Hematopoietic multipotent progenitor cell treated with erythropoietin and hydrocortisone succinate and interleukin-3 and kit ligand, for 4 days (in vitro differentiated cells): ENCODE measurements at regions not wholly inside any gene's neighbourhood (a gene's known extent, or its start where the extent isn't known, plus 50 kb on each side); places are given as distances from the start of the nearest gene placed in this dataset.
"Not testable (repeated sequence)": the region's sequence is repeated elsewhere in the genome, so short reads cannot be mapped to it uniquely, and the experiment has no call there.

Source experiments
- DNase-seq: peaks from one replicate; pipeline ENCODE4 v3.0.0-alpha.2; 2015

DNA sequence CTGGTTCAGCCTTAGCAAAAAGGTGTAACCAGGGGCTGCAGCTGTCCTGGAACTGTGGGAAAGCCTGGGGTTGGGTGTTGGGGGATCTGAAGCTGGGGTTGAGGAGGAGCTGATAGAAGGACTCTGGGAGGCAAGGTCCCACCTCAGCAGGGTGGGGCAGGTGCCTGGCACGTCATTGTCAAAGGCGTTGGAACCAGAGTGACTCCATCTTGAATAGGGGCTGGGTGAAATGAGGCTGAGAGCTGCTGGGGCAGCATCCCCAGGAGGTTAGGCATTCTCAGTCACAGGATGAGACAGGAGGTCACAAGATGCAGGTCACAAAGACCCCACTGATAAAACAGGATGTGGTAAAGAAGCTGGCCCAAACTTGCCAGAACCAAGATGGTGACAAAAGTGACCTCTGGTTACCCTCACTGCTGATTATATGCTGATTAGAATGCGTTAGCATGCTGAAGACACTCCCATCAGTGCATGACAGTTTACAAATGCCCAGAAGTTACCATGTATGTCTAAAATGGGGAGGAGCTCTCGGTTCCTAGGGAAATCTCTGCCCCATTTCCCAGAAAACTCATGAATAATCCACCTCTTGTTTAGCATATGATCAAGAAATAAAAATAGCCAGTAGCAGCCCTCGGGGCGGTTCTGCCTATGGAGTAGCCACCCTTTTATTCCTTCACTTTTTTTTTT, 85.4 kb downstream of the IER5 start:
- DNase-seq: no peak

DNA sequence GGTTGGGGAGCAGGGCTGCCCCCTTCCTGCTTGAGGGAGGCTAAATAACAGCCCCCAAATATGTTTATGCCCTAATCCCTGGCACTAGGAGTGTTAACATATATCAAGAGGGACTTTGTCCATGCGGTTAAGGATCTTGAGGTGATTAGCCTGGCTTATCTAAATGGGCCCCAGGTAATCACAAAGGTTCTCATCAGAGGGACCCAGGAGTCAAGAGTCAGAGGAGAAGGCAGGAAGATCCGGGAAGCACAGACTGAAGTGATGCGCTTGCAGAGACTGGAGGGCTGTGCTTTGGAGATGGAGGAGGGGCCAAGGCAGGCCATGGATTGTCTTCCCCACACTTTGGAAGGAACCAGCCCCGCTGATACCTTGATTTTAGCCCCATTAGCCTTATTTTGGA, 86.4 kb downstream of the IER5 start:
- DNase-seq: no peak

DNA sequence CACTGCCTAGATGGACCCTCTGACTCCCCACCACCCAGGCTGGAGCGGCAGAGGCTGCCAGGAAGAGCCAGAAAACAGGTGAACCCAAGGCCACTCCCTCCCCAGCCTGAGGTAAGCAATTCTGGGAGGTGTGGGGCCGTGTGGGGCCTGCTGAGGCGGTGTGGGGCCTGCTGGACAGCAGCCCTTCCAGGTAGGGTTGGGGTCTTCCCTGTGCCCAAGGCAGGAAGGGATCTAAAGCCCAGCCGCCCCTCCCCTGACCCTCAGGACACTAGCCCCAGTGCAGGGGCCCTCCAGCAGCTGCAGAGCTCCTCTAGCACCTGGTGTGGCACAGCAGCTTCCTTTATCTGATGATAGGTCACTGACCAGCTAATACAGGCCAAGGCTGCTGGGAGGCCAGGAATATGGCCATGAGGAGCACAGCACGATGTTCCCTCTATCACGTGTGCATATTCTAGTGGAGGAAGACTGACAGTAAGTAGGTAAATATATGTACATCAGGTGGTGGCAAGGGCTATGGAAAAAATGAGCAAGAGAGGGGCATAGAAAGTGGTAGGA, 86.9 kb downstream of the IER5 start:
- no peak for DNase-seq

DNA sequence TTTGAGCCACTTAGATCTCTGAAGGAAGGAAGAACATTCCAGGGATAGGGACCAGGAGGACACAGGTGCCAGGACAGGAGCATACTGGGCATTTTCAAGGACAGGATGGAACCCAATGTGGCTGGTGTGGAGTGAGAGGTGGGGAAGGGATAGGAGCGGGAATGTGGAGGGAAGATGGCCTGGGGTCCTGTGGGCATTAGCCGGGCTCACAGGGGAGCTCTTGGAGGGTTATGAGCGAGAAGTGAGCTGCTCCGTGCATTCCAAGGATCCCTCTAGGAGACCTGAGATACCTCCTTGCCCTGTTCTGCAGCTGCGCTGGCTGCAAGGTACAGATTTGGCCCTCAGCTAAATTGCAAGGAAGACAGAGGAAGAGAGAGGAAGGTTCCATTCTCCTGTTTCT, 87.5 kb downstream of the IER5 start:
- no peak for DNase-seq

DNA sequence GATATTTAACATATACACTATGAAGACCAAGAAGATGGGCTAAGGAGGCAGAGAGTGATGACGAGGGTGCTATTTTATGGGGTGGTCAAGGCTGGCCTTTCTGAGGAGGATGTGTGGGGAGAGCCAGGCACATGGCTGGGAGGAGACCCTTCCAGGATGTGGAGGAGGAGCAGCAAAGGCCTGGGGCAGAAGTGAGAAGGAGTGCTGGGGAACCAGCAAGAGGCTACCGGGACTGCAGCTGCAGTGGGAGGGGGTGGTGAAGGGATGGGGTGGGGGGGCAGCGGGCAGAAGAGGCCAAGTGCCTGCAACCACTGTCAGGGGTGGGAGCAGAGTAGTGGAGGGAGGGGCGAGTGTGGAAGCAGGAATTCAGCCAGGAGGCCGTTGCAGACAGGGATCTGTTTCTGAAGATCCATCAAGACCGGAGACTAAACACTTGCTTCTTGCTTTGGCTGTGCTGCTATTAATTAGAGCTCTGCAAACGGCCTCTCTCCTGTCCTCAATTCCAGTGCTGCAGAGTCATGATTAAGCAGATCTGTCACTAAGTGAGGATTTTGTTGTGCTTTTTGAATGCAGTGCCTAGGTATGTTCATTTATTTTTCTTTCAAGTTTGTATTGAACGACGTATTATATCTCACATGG, 89.9 kb downstream of the IER5 start:
- no peak for DNase-seq

DNA sequence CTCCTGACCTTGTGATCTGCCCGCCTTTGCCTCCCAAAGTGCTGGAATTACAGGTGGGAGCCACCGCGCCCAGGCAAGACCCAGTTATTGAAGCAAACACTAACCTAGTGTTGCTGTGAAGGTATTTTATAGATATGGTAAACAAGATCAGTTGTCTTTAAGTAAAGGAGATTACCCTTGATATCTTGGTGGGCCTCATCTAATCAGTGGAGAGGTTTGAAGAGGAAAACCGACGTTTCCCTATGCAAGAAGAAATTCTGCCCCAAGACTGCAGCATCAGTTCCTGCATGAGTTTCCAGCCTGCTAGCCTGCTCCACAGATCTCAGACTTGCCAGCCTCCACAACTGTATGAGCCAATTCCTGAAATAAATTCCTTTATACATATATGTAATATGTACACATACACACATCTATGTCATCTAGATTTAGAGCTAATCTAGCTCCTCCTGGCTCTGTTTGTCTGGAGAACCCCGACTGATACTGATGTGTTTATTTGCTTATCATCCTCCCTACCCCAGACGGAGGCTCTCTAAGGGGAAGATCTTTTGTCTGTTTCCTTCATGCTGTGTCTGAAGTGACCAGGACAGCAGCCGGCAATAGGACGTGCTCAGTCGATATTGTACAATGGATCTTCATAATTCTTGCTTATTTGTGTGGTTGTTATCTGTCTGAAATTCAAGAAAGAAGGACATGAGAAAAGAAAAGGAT, 90.9 kb downstream of the IER5 start:
- no peak for DNase-seq

DNA sequence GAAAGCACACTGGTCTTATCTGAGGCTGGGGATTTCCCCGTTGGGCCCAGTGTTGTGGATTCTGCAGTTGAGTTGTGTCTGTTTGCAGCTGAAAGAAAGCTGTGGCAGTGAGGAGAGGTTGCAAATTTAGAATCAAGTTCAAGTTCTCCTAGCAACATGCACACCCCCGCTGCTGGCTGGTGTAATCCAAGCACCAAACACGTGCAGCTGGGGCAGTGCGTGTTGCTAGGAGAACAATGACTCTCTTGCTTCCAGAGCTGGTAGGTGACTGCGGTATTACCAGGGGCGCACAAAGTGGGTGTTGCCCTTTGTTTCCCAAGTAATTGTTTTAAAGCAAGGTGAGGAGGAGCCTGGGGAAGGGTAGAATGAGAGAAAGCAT, 91.5 kb downstream of the IER5 start:
- peak; percentile 34 for DNase-seq

DNA sequence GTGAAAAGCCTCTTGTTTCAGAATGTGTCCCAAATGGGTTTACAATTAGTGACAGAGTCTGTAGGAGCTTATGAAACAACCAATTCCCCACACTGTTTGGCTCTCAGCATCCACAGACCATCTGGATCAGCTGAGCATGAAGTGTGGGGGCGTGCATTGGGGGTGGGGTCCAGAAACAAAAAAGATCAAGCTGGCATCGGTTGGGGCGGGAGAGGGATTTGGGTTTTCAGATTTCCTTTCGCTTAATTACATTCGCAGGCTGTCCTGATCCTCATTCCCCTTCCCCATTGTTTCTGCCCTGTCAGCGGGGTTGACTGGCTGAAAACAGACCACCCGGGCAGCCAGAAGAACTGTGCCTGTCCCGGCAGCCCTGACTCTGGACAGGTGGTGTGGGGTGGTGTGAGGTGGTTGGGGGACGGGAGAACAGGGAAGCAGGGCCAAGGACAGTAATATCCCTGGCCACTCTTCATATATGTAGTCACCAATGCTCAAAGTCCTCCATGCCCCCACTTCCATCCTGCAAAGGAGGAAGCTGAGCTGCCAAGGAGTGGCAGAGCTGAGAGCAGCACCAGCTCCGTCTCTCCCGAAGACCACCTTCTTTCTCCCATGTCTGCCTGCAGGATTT, 92.0 kb downstream of the IER5 start:
- DNase-seq: no peak

DNA sequence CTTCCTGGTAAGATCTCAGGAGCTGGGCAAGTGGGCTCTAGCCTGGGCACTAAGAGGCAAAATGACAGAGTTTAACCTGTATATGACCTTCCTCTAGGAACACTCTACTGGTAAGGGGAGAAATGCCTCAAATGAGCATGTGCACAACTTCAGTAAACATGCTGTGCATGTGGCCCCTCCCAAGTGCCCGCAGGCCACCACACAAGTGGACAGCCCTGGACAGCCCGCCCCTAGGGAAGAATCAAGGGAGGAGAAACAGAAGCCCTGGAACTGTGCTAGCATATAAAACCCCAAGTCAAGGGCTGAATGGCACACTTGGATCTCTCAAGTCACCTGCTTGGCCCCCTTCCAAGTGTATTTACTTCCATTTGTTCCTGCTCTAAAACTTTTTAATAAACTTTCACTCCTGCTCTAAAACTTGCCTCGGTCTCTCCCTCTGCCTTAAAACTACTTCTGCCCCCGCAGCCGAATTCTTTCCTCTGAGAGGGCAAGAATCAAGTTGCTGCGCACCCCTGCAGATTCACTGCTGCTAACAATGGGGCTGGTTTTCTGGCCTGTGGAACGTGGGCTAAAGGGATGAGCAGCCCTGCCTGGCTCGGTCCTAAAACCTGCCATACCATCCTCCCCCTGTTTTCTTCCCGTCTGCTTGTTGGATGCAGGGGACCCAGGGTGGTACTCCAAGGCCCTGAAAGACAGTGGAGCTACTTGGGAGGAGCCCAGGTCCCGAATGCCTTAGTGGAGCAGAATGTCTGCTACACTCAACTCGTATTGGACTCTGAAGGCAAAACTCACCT, 93.5 kb downstream of the IER5 start:
- DNase-seq: no peak

DNA sequence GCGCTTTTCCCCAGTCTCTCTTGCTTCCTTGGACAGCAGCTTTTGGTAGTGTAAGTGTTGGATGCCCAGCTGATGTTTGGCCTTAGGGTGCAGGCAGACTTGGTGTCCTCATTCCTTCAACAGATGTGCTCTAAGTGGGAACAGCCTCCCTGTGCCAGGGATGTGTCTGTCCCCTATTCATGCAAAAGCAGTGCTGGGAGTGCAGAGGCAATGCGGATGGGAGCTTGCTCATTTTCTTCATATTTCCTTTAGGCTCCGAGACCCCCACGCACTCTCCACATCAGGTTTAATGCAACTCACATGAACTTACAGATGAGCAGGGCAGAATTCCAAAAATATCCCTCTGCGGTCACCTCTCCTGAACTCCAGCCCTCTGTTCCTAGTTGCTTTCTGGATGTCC, 96.1 kb downstream of the IER5 start:
- no peak for DNase-seq

DNA sequence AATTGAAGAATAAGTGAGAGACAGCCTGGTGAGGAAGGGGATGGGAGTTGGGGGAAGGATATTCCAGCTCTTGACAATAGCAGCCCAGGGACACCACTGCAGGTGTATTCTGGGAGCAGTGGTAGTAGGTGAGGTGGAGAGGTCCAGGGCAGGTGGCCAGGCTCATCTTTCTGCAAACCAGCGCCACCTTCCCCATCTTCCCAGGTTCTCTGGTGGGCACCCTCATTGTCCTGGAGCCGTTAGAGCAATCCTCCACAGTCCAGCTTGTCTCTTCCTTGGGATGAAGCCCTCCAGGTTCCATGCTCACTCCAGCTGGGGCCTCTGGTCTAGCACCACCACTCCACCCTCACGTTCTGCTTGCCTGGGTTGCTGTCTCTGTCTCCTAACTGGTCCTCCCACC, 97.0 kb downstream of the IER5 start:
- DNase-seq: no peak

DNA sequence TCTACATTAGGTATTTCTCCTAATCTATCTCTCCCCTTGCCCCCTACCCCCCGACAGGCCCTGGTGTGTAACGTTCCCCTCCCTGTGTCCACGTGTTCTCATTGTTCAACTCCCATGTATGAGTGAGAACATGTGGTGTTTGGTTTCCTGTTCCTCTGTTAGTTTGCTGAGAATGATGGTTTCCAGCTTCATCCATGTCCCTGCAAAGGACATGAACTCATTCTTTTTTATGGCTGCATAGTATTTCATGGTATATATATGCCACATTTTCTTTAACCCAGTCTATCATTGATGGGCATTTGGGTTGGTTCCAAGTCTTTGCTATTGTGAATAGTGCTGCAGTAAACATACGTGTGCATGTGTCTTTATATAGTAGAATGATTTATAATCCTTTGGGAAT, 97.6 kb downstream of the IER5 start:
- DNase-seq: not testable (repeated sequence)

DNA sequence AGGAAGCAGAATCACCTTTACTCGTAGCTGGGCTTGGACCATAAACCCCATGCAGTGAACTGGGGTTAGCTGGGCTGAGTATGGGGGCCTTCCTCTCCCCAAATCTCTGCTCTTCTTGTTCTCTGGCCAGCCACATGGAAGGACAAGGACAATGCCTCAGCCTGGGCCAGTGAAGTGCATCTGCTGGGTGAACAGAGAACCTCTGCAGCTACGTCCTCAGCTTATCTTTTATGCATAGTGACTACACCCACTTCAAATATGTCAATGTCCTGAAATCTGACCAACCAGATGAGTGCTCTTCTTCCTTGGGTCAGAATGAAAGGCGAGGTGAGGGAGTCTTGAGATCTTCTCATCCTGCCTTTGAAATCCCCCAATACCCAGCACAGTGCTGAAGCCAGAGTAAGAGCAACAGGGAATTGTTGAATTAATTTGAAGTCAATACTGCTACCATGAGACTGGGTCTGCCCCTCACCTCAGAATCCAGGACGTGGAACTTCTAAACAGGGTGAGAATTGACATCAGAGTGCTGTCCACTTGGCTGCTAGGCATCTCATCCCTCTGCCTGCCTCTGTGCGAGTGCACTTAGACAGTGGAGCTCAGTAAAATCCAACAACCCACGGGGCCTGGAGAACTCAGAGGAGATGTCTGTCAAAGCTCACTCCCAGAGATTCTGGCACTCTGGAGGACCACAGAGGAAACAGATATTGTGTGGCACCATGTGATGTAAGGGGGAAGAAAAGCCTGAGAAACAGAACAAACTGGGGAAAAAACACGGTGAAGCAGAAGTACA, 99.0 kb downstream of the IER5 start:
- no peak for DNase-seq

DNA sequence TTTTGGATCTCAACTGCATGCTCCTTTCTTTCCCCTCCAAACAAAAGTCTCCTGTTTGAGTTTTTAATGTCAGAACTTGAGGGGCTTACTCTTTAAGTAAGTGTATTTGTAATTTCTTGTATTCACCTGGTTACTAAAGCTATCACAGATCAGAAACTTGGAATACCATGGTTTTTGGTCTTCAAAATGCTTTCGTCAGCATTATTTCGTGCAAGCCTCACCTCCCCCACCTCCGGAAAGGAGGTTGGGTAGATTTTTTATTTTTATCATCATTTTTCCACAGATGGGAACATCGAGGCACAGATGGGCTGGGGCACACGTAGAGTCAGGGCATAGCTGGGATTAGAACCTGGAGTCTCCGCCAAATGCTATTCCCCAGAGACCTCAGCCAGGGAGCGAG, 100.7 kb downstream of the IER5 start:
- no peak for DNase-seq

DNA sequence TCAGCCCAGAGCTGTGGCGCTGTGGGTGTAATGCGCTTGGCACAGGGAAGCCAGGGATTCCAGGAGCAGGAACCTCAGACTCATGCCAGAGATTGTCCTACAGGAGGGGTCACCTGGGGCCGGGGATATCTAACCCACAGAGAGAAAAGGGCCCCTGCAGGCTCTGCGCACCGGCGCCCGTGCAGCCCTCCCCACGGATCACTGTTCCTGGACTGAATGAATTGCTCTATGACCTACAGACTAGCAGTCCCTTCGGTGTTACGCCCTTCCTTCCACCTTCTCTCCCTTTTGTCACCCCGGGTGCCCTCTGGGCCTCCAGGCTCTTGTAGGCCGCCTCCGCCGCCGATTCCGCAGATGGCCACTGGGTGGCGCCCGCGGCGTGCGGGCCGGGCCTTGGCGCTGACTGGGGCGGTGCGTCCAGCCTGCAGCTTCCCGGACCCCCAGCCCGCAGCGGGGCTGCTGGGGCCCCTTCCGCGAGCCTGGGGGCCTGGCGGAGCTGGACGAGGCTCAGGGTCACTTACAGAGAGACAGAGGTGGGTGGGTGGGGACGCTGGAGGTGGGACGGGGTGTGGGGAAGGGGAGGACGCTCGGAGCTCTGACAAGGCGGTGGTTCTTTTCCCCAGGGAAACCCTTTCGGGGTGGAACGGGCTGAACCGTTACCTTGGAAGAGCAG, 101.3 kb downstream of the IER5 start:
- DNase-seq: peak; percentile 79

DNA sequence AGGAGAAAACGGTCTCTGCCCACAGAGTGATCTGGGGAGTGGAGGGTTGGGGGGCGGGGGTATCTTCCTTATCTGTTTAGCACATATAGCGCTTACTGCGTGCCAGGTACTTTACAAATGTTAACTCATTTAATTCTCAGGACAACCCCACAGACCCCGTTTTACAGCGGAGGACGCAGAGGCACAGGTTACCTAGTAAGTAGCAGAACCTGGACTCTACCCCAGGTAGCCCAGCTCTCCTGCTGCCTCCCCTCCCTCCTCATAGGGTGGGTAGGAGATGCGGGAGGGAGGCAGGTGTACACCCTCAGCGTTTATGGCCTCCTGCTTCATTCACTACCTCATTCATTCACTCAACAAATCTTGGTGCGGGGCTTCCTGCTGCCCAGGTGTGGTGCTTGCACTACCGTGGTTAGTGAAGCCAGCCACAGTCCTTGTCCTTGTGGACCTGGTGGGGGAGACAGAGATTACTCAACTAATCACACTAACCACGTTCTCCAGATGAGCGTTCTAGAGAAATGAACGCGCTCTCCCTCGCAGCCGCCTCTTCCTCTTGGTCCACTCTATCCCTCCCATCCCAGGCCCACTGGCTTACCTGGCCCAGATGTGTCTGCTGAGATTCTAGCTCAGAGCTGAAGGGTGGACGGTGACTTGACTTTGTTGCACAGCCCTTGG, 102.0 kb downstream of the IER5 start:
- peak; percentile 14 for DNase-seq

DNA sequence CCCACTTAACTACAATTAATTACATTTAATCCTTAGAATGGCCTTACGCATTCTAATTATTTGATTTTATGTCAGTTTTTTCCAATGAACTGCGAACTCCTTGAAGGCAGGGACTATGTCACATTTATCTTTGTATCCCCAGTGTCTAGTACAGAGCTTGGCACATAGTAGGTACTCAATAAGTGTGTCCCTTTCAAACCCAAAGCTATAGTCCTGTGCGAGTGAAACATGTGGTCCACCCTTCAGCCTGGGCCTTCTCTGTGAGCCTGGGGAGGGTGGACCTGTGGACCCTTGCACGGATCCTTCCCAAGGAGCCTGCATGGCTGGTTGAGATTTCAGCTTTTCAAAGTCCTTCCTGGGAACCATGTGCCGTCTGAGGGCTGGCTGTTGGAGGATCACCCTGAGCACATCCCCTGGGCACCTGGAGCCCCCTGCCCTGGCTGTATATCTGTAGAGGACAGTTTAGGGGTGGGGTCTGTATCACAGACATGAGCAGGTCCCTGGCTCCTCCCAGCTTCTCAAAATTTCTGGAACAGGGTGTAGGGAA, 103.1 kb downstream of the IER5 start:
- no peak for DNase-seq

DNA sequence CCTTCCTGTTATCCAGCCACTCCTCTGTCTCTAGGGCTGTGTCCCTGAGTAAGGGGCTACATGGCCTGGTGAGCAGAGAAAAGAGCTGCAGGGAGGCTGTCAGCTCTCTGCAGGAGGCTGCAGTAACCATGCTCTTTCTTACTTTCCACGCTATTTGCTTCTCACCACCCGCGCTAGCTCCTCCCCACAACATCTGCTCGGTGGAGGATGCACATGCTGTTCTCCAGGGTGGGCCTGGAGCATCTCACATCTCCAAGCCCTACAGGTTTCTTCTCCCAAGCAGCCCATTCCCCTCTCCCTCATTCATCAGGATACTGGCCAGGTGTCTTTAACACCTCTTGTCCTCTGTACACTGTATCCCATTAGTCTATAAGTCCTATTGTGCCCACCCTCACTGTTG, 103.8 kb downstream of the IER5 start:
- DNase-seq: no peak

DNA sequence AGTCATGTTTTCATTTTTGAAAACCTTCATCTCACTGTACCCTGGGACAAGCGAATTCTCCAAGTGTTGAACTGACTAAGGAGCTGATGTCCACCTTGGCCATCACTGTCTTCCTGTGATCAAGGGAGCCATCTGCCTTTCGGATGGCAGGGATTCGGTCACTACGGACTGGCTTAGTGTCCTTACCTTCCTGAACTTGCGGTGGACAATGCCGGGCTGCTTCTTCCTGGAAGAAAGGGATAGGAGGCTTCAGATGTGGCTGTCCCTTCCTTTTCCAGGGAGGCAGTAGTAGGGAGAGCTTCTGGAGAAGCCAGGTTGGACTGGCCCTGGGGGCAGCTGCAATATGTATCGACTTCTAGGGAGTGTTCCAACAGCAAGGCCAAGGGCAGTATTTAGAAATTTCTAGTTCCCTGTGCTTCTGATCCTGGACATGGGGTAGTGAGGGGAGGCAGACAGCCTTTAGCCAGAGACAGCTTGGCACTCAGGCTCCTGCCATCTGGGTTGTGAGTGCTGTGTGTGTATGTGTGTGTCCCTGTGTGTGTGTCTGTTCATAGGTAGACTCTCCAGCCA, 114.6 kb downstream of the IER5 start:
- DNase-seq: no peak

DNA sequence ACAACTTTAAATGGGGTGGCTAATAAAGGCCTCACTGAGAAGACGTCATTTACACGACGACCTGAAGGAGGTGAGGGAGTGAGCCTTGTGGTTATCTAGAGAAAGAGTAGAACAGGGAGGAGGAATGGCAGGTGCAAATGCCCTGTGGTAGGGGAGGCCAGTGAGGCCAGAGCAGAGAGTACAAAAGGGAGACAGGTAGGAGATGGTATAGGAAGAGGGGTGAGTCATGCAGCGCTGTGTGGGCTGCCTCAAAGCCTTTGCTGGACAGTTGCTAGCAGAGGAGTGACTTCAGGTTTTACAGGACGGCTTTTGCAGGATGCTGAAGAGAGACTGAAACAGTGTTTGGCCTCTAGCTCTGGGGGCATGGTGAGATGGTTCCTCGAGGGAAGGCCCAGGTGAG, 116.0 kb downstream of the IER5 start:
- no peak for DNase-seq
